ENCODE measurements at regions not wholly inside any gene's neighbourhood (a gene's known extent, or its start where the extent isn't known, plus 50 kb on each side); places are given as distances from the start of the nearest gene placed in this dataset.

GRCh38 chr7:36781011-36781738, 56.9 kb upstream of the AOAH start:
- intact Hi-C loops (cut with DNase I), result no loop called here
- FAIRE-seq (no peak), DNase-seq (no peak)
- Histone ChIP-seq H3K4me3 (ENCODE audit: low read length in 3 of 3) (no peak overlapping the region), H3K9me3 (ENCODE audit: control insufficient read depth in 2 of 3, insufficient read depth in 1 of 3, low read length in 3 of 3) (peaks cover 0 to 4% (median 0%) of the 10 kb centered on the region in 3 donors), H3K4me1 (ENCODE audit: control insufficient read depth in 2 of 3, insufficient read depth in 2 of 3, low read depth in 1 of 3, low read length in 3 of 3) (peaks cover 0 to 3% (median 0%) of the 10 kb centered on the region in 3 donors), H3K9ac (ENCODE audit: low read length in 3 of 3) (no peak overlapping the region), H3K36me3 (ENCODE audit: control insufficient read depth in 2 of 3, insufficient read depth in 3 of 3, low read length in 3 of 3) (no peaks in the 10 kb centered on the region), H3K27ac (ENCODE audit: low read depth in 2 of 2, low read length in 2 of 2) (no peak overlapping the region), H3K27me3 (ENCODE audit: control insufficient read depth, insufficient read depth, low read length) (no peaks in the 10 kb centered on the region)
- TF ChIP-seq, protein P1, sequence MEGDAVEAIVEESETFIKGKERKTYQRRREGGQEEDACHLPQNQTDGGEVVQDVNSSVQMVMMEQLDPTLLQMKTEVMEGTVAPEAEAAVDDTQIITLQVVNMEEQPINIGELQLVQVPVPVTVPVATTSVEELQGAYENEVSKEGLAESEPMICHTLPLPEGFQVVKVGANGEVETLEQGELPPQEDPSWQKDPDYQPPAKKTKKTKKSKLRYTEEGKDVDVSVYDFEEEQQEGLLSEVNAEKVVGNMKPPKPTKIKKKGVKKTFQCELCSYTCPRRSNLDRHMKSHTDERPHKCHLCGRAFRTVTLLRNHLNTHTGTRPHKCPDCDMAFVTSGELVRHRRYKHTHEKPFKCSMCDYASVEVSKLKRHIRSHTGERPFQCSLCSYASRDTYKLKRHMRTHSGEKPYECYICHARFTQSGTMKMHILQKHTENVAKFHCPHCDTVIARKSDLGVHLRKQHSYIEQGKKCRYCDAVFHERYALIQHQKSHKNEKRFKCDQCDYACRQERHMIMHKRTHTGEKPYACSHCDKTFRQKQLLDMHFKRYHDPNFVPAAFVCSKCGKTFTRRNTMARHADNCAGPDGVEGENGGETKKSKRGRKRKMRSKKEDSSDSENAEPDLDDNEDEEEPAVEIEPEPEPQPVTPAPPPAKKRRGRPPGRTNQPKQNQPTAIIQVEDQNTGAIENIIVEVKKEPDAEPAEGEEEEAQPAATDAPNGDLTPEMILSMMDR (IDR thresholded peaks at IDR 0.05; ENCODE audit: borderline replicate concordance, extremely low read depth, insufficient read depth), result no peak

GRCh38 chr7:36777855-36778254, 53.6 kb upstream of the AOAH start:
- FAIRE-seq, result no peak

DNA sequence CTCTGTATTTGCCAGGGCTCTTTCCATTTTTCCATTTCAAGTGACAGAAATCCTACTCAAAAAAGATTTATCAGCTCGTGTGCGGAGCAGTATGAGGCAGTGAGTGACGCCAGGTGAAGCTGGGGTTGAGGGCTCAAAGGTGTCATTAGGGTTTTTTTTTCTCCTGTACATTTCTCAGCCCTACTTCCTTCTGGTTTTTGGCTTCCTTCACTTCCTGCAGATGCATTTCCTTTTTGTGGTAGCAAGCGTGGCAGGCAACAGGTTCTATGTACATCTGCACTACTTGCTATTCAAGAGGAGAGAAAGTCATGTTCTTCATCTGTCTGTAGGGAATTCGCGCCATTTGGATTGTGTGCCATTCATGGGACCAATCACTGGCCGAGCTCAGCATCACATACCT, 52.8 kb upstream of the AOAH start:
- peaks cover 0 to under 1% (median 0%) of the 10 kb centered on the region in 3 donors for H3K9me3 ChIP-seq (ENCODE audit: control insufficient read depth in 2 of 3, insufficient read depth in 1 of 3, low read length in 3 of 3)
- FAIRE-seq (no peak), DNase-seq (no peak)
- intact Hi-C loops (cut with DNase I), result no loop called here
- no peak overlapping the region for H3K9ac ChIP-seq (ENCODE audit: low read length in 3 of 3)
- H3K36me3 ChIP-seq (ENCODE audit: control insufficient read depth in 2 of 3, insufficient read depth in 3 of 3, low read length in 3 of 3), result no peaks in the 10 kb centered on the region
- H3K4me1 ChIP-seq (ENCODE audit: control insufficient read depth in 2 of 3, insufficient read depth in 2 of 3, low read depth in 1 of 3, low read length in 3 of 3), result peaks cover 0 to 3% (median 0%) of the 10 kb centered on the region in 3 donors
- H3K27ac ChIP-seq (ENCODE audit: low read depth in 2 of 2, low read length in 2 of 2), result no peak overlapping the region
- no peaks in the 10 kb centered on the region for H3K27me3 ChIP-seq (ENCODE audit: control insufficient read depth, insufficient read depth, low read length)
- TF ChIP-seq, protein P1 (IDR thresholded peaks at IDR 0.05; ENCODE audit: borderline replicate concordance, extremely low read depth, insufficient read depth), result no peak
- H3K4me3 ChIP-seq (ENCODE audit: low read length in 3 of 3), result no peak overlapping the region

More at GRCh38 chr7:36777855-36778254, 53.6 kb upstream of the AOAH start:
- peaks cover 0 to 3% (median 0%) of the 10 kb centered on the region in 3 donors for H3K4me1 ChIP-seq (ENCODE audit: control insufficient read depth in 2 of 3, insufficient read depth in 2 of 3, low read depth in 1 of 3, low read length in 3 of 3)
- H3K9me3 ChIP-seq (ENCODE audit: control insufficient read depth in 2 of 3, insufficient read depth in 1 of 3, low read length in 3 of 3), result peaks cover 0 to 4% (median 0%) of the 10 kb centered on the region in 3 donors
- intact Hi-C loops (cut with DNase I), result no loop called here
- TF ChIP-seq, protein P1 (IDR thresholded peaks at IDR 0.05; ENCODE audit: borderline replicate concordance, extremely low read depth, insufficient read depth), result no peak
- DNase-seq, result no peak
- no peaks in the 10 kb centered on the region for H3K36me3 ChIP-seq (ENCODE audit: control insufficient read depth in 2 of 3, insufficient read depth in 3 of 3, low read length in 3 of 3)
- H3K4me3 ChIP-seq (ENCODE audit: low read length in 3 of 3), result no peak overlapping the region
- no peaks in the 10 kb centered on the region for H3K27me3 ChIP-seq (ENCODE audit: control insufficient read depth, insufficient read depth, low read length)
- no peak overlapping the region for H3K9ac ChIP-seq (ENCODE audit: low read length in 3 of 3)
- no peak overlapping the region for H3K27ac ChIP-seq (ENCODE audit: low read depth in 2 of 2, low read length in 2 of 2)

Data from kidney (tissue), 13 donors.